ENCODE measurements at regions not wholly inside any gene's neighbourhood (a gene's known extent, or its start where the extent isn't known, plus 50 kb on each side); places are given as distances from the start of the nearest gene placed in this dataset.
"Not testable (repeated sequence)": the region's sequence is repeated elsewhere in the genome, so short reads cannot be mapped to it uniquely, and the experiment has no call there.

- no peak for FAIRE-seq
- no peak for DNase-seq (ENCODE audit: low spot score)
Observed at GRCh38 chr11:92035488-92035887, 189.1 kb upstream of the FAT3 start.

- not testable (repeated sequence) for DNase-seq (ENCODE audit: low spot score)
Observed at GRCh38 chr11:92027136-92027535, 197.5 kb upstream of the FAT3 start.

GRCh38 chr11:92026664-92027063, 198.0 kb upstream of the FAT3 start:
- FAIRE-seq (no peak), DNase-seq (ENCODE audit: low spot score) (no peak)

More at GRCh38 chr11:92027136-92027535, 197.5 kb upstream of the FAT3 start:
- FAIRE-seq, result not testable (repeated sequence)

- no peak for DNase-seq (ENCODE audit: low spot score)
- FAIRE-seq, result no peak
Observed at GRCh38 chr11:92024788-92025187, 199.8 kb upstream of the FAT3 start.

- DNase-seq (ENCODE audit: low spot score) (no peak), FAIRE-seq (no peak)
Observed at GRCh38 chr11:92022499-92022898, 202.1 kb upstream of the FAT3 start.

- no peak for DNase-seq (ENCODE audit: low spot score)
- FAIRE-seq, result no peak
Observed at GRCh38 chr11:92018332-92018731, 206.3 kb upstream of the FAT3 start.

GRCh38 chr11:92008249-92008648, 216.4 kb upstream of the FAT3 start:
- FAIRE-seq (no peak), DNase-seq (ENCODE audit: low spot score) (no peak)

- DNase-seq (ENCODE audit: low spot score) (no peak), FAIRE-seq (no peak)
Observed at GRCh38 chr11:92002568-92002967, 222.1 kb upstream of the FAT3 start.

GRCh38 chr11:91998481-91998880, 226.1 kb upstream of the FAT3 start:
- FAIRE-seq, result no peak
- DNase-seq (ENCODE audit: low spot score), result no peak

GRCh38 chr11:91997226-91997625, 227.4 kb upstream of the FAT3 start:
- no peak for DNase-seq (ENCODE audit: low spot score)

GRCh38 chr11:91996526-91996925, 228.1 kb upstream of the FAT3 start:
- FAIRE-seq (no peak), DNase-seq (ENCODE audit: low spot score) (no peak)

More at GRCh38 chr11:91997226-91997625, 227.4 kb upstream of the FAT3 start:
- FAIRE-seq, result no peak

GRCh38 chr11:91988443-91988842, 236.2 kb upstream of the FAT3 start:
- not testable (repeated sequence) for FAIRE-seq; DNase-seq (ENCODE audit: low spot score)

GRCh38 chr11:91986218-91986617, 238.4 kb upstream of the FAT3 start:
- FAIRE-seq (no peak), DNase-seq (ENCODE audit: low spot score) (no peak)

- FAIRE-seq (no peak), DNase-seq (ENCODE audit: low spot score) (no peak)
Observed at GRCh38 chr11:91984033-91984584, 240.5 kb upstream of the FAT3 start.

- peak; percentile 85 for DNase-seq (ENCODE audit: low spot score)
- FAIRE-seq, result peak; percentile 49
Observed at GRCh38 chr11:91981995-91982394, 242.6 kb upstream of the FAT3 start.

- no peak for DNase-seq (ENCODE audit: low spot score)
- FAIRE-seq, result no peak
Observed at GRCh38 chr11:91979775-91980174, 244.8 kb upstream of the FAT3 start.

GRCh38 chr11:91978747-91979146, 245.9 kb upstream of the FAT3 start:
- DNase-seq (ENCODE audit: low spot score), result no peak
- FAIRE-seq, result no peak

GRCh38 chr11:91972665-91973266, 251.9 kb upstream of the FAT3 start:
- no peak for DNase-seq (ENCODE audit: low spot score)
- no peak for FAIRE-seq

- DNase-seq (ENCODE audit: low spot score), result no peak
- no peak for FAIRE-seq
Observed at GRCh38 chr11:91970624-91971023, 254.0 kb upstream of the FAT3 start.

GRCh38 chr11:91969486-91969885, 255.1 kb upstream of the FAT3 start:
- FAIRE-seq (no peak), DNase-seq (ENCODE audit: low spot score) (no peak)

- DNase-seq (ENCODE audit: low spot score) (no peak), FAIRE-seq (no peak)
Observed at GRCh38 chr11:91967691-91968045, 256.9 kb upstream of the FAT3 start.

- no peak for FAIRE-seq
- no peak for DNase-seq (ENCODE audit: low spot score)
Observed at GRCh38 chr11:91967026-91967690, 257.5 kb upstream of the FAT3 start.

- DNase-seq (ENCODE audit: low spot score), result no peak
- no peak for FAIRE-seq
Observed at GRCh38 chr11:91966368-91966767, 258.2 kb upstream of the FAT3 start.

Measured in RCC 7860 (cell line).